CD4-positive, alpha-beta T cell treated with Interleukin-2 at 100 ng/mL for 4 hours (primary cell): ENCODE measurements at regions not wholly inside any gene's neighbourhood (a gene's known extent, or its start where the extent isn't known, plus 50 kb on each side); places are given as distances from the start of the nearest gene placed in this dataset.

Source experiments
- DNase-seq: peaks from one replicate; pipeline ENCODE4 v3.0.0-alpha.2; 2020; ENCODE audit warnings: low spot score

GRCh38 chr5:4831325-4831724 lies 308.8 kb upstream of the ADAMTS16 start:
- DNase-seq, result no peak

GRCh38 chr5:4832471-4832870 lies 307.7 kb upstream of the ADAMTS16 start:
- no peak for DNase-seq

DNA sequence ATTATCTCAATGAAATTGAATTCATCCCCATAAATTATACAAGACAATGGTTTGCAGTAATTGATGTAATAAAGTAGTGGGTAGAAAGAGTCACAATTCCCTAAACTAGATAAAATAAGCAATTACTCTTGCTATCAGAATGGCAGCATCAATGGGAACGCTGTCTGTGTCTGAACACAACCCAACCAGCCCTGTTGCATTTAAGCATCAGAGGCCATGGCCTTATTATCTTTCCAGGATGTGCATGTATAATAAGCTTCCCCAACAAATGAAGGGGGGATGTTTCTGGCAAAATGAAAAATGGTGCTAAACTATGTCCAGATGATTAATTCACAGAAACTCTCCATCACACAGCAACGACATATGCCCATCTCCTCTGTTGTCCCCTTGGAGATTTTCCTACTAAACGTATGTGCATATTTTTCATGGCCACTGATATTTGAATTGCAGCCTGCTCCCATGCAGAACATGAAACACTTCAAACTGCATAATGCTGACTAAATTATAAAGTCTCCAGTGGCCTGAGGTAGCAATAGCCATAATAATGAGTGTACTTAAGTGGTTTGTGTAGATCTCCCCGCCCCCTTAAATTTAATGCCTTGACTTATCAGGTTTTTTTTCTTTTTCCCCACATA lies 306.9 kb upstream of the ADAMTS16 start:
- DNase-seq, result no peak

DNA sequence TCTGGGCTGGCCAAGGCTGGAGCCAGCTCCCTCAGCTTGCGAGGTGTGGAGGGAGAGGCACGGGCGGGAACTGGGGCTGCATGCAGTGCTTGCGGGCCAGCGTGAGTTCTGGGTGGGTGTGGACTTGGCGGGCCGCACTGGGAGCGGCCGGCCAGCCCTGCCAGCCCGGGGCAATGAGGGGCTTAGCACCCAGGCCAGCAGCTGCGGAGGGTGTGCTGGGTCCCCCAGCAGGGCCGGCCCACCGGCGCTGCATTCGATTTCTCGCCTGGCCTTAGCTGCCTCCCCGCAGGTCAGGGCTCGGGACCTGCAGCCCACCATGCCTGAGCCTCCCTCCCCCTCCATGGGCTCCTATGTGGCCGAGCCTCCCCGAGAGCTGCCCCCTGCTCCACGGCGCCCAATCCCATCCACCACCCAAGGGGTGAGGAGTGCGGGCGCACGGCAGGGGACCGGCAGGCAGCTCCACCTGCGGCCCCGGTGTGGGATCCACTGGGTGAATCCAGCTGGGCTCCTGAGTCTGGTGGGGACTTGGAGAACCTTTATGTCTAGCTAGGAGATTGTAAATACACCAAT lies 302.6 kb upstream of the ADAMTS16 start:
- no peak for DNase-seq

- no peak for DNase-seq
Observed at GRCh38 chr5:4845221-4845620, 294.9 kb upstream of the ADAMTS16 start.

- DNase-seq, result no peak
Observed at GRCh38 chr5:4847766-4848165, 292.4 kb upstream of the ADAMTS16 start.

DNA sequence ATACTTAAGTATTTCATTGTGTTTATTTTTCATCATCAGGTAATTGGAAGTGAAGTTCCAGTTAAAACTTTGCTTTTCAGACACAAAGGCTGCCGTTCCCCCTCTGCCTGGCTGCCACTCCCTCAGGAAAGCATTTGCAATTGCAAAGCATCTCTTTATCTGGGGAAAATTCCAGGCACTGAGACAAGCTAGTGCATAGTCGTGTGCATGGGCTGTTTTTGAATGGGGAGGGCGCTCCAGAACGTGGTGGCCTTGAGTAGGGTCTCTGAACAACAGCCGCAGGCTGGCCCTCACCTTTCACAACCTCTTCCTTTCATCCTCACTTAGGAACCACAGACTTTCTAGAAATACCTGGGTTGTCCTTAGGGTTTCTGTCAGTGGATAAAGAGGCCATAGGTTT lies 285.1 kb upstream of the ADAMTS16 start:
- DNase-seq, result no peak

GRCh38 chr5:4855880-4856279 lies 284.2 kb upstream of the ADAMTS16 start:
- no peak for DNase-seq

DNA sequence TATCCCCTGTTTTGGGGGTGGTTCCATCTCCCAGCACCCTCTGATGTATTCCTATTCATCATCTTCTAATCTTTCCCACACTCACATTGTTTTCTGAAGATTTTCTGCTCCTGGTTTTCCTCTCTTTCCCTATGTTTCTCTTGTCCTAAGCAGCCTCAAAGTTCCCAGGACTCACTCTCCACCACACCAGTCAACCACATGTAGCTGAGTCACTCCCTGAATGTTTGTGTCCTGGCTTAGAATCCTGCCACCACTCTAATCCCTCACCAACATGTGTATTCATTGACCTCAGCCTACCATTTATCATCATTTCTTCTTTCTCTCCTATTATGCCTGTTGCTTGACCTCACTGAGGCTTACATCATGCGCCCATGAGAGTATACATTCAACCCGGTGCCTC lies 282.4 kb upstream of the ADAMTS16 start:
- no peak for DNase-seq

DNA sequence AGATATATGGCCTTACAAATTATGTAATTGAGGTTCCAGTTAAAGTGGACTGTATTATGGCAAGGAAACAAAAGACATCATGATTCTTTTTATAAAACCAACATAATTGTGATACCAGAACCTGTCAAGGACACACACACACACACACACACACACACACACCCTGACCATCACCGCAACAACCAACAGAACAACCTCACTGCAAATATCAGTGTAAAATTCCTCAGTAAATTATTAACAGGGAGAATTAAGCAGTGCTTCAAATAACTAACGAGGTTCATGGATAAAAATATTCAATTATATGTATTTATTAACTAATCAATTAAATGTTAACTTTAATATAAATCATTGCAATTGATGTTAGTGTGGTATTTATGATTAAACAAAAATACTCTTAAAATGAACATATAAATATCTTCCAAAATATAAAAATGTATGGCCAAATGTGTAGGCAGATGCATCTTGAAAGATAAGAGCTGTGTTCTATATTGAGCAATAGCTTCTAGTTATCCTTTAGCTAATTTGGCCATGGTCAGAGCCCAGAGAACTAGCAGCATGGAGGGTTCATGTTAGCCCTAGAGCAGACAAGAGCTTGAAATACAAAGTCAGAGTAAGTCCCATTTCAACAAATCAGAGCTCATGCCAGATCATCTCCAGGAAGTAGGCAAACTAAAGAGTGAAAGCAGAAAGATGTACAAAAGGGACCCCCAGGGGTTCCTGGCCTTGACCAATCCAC lies 280.5 kb upstream of the ADAMTS16 start:
- DNase-seq, result no peak

GRCh38 chr5:4860631-4861030 lies 279.5 kb upstream of the ADAMTS16 start:
- DNase-seq, result no peak

- no peak for DNase-seq
Observed at GRCh38 chr5:4862500-4862899, 277.6 kb upstream of the ADAMTS16 start.

DNA sequence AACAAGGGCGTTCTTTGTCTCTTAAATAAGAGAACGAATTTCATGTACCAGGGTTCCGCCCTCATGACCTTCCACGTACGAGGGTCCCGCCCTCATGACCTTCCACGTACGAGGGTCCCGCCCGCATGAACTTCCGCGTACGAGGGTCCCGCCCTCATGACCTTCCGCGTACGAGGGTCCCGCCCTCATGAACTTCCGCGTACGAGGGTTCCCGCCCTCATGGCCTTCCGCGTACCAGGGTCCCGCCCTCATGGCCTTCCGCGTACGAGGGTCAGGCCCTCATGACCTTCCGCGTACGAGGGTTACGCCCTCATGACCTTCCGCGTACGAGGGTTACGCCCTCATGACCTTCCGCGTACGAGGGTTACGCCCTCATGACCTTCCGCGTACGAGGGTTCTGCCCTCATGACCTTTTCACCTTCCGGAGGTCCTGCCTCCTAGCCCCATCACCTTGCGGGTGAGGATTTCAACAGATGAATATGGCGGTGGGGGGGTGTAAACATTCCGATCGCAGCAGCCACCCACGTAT lies 273.9 kb upstream of the ADAMTS16 start:
- DNase-seq, result no peak

DNA sequence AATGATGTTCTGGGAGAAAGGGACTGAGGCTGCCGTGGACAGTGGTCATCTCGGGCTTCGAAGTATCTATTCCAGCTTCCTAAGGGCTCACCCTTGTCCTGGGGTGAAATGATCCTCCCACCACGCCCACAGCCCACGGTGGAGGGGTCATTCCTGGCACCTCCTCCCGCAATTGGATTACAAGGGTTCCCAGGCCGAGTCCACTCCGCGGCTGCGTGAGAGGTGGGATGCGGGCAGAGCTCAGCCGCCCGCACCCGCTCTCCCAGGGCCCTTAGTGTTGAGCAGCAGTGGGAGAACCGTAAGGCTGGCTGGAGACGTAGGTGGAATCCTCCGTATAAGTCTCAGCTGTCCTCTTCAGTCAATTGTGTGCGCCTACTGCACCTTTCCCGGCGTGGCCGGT lies 273.3 kb upstream of the ADAMTS16 start:
- DNase-seq, result no peak

DNA sequence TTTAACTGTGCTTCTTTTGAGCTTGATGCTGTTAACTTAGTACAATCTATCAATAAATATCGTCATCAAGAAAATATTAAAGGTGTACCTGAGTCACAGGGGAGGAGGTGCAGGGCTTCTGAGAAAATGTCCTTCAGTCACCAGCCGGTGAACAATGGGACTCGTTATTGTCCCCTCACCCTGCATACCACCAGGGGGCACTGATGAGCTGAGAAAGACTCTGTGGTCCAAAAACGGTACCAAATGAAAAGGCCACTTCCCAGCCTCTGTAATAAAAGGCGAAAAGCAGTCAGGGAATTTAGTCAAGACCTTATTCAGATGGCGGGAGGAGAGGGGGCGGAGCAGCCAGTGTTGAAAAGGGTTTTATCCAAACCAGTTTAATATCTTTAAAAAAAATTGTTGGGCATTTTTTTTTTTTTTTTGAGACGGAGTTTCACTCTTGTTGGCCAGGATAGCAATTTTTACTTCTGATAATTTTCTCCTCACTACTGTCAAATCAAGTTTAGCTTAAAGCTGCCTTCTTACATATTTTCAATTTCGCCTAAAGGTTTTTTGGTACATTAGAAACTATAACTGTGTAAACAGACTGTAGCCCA lies 271.9 kb upstream of the ADAMTS16 start:
- DNase-seq, result peak; percentile 7

DNA sequence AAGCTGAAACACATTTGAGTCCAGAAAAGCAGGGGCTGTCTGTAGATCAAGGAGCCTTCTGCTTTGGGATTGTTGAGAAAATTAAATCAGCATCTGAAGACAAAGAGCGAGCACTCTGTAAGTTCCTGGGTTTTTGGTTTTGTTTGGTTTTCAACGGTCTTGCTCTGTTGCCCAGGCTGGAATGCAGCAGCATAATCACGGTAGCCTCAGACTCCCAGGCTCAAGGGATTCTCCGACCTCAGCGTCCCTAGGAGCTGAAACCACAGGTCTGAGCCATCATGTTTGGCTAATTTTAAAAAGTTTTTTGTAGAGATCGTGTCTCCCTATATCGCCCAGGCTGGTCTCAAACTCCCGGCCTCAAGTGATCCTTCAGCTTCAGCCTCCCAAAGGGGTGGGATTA lies 266.5 kb upstream of the ADAMTS16 start:
- DNase-seq, result no peak

DNA sequence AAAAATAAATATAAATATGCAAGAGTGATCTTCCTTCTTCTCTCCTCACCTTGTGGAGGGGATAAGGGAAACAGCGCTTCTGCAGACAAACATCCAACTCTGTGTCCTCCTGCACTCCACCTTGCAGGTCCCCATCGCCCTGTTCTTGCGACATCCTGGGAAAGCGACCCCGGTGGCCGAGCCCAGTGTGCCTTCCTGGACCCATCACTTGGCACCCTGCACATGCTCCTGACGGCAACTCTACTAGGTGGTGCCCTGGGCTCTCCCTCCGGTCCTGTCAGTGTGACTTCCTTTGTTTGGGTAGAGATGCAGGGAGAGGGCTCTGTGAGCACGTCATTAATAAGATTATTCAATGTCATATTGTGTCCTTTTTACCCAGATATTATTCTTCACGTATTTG lies 266.0 kb upstream of the ADAMTS16 start:
- DNase-seq, result no peak

DNA sequence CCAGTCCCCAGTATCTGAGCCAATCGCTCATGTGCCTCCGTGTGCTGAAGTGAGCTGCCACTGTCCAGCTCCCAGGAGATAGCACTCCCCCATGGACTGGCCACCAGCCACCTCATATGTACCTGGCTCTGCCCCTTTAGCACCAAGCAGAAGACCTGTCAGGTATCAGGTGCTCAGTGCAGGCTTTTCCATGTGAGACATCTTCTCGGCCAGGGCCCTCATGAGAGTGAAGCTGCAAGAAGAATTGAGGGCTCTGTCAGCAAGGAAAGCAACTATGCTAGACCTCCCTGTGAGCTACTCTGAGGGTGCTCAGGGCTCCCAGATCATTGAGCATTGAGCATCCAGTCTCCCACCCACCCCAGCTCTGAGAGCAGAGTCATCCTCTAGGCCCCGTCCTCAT lies 264.2 kb upstream of the ADAMTS16 start:
- no peak for DNase-seq

GRCh38 chr5:4876804-4877203 lies 263.3 kb upstream of the ADAMTS16 start:
- no peak for DNase-seq

GRCh38 chr5:4877579-4877978 lies 262.6 kb upstream of the ADAMTS16 start:
- DNase-seq, result no peak

DNA sequence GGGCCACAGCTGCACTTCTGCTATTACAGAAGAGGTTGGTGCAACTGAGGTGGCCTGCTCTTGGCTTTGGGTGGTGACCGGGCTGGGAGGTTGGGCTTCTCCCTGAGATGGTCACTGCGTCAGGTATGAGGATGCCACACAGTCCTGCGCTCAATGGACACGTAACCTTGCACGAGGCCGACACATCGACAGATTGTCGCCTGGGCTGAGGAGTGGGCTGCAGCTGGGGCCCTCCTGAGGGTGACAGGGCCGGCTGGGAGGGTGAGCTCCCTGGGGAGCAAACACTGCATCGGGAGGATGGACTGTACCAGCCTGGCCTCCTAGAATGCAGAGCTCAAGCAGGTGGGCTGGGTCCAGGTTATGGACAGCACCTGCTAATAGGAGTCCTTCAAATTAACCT lies 261.1 kb upstream of the ADAMTS16 start:
- no peak for DNase-seq

- DNase-seq, result peak; percentile 9
Observed at GRCh38 chr5:4879693-4880303, 260.3 kb upstream of the ADAMTS16 start.
